Fibroblast of lung (primary cell): ENCODE measurements at regions not wholly inside any gene's neighbourhood (a gene's known extent, or its start where the extent isn't known, plus 50 kb on each side); places are given as distances from the start of the nearest gene placed in this dataset.

ENCODE experiments used
- EZH2 ChIP-seq: IDR thresholded peaks from 2 replicates; pipeline ENCODE4 v1.5.1; 2012; ENCODE audit warnings: low read length, control low read depth, mild to moderate bottlenecking; ENCODE audit errors: missing control alignments
- TF ChIP-seq, protein P1 (sequence below), 2 donors: IDR thresholded peaks in 1 of 2; conservative IDR thresholded peaks in 1 of 2; 1 replicate in 1 of 2; 2 replicates in 1 of 2; pipeline ENCODE4 v1.5.1; 2011 to 2012; ENCODE audit warnings: low read length in 2 of 2, control low read depth in 1 of 2, inconsistent platforms in 1 of 2, low read depth in 1 of 2, mild to moderate bottlenecking in 1 of 2

DNA sequence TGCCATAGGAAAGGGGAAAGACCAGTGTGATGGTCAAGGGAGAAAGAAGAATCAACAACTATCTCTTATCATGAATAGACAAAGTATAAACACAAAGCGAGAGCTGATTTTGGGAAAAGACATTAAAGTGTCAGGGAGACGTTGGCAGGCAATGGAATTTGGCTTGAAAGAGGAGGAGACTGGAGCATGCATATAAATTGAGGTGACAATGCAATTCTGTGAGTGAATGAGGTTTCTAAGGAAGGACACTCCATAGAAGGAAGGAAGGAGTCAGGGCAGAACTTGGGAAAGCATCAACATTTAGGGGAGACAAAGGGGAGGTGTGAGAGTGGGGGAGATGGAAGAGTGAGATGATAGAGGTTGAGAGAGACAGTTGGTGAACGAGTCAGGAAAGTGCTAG, 543.0 kb upstream of the TBL1XR1 start:
- TF ChIP-seq, protein P1, sequence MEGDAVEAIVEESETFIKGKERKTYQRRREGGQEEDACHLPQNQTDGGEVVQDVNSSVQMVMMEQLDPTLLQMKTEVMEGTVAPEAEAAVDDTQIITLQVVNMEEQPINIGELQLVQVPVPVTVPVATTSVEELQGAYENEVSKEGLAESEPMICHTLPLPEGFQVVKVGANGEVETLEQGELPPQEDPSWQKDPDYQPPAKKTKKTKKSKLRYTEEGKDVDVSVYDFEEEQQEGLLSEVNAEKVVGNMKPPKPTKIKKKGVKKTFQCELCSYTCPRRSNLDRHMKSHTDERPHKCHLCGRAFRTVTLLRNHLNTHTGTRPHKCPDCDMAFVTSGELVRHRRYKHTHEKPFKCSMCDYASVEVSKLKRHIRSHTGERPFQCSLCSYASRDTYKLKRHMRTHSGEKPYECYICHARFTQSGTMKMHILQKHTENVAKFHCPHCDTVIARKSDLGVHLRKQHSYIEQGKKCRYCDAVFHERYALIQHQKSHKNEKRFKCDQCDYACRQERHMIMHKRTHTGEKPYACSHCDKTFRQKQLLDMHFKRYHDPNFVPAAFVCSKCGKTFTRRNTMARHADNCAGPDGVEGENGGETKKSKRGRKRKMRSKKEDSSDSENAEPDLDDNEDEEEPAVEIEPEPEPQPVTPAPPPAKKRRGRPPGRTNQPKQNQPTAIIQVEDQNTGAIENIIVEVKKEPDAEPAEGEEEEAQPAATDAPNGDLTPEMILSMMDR (conservative IDR thresholded peaks at IDR 0.05 in 1 of 2, IDR thresholded peaks at IDR 0.05 in 1 of 2; ENCODE audit: low read depth in 1 of 2, low read length in 2 of 2): no peak
- no peak for TF ChIP-seq EZH2
